Esophagus (tissue), 2 donors: ENCODE measurements at regions not wholly inside any gene's neighbourhood (a gene's known extent, or its start where the extent isn't known, plus 50 kb on each side); places are given as distances from the start of the nearest gene placed in this dataset.

Source experiments
- H3K27ac ChIP-seq, 2 donors: one replicate each; pipeline ENCODE4 v1.5.1; 2013; ENCODE audit warnings: low read depth in 2 of 2, mild to moderate bottlenecking in 2 of 2, inconsistent platforms in 1 of 2, low read length in 1 of 2, moderate library complexity in 1 of 2
- H3K27me3 ChIP-seq, 2 donors: one replicate each; pipeline ENCODE4 v1.6.1; 2013; ENCODE audit warnings: low read length in 2 of 2, control low read depth in 1 of 2, mild to moderate bottlenecking in 1 of 2; ENCODE audit not compliant: insufficient read depth in 2 of 2, control insufficient read depth in 1 of 2
- H3K36me3 ChIP-seq, 2 donors: one replicate each; pipeline ENCODE4 v1.6.1; 2013; ENCODE audit warnings: low read length in 1 of 2; ENCODE audit not compliant: control insufficient read depth in 2 of 2, insufficient read depth in 2 of 2
- H3K4me1 ChIP-seq, 2 donors: one replicate each; pipeline ENCODE4 v1.6.1; 2013; ENCODE audit warnings: low read length in 1 of 2; ENCODE audit not compliant: control insufficient read depth in 2 of 2, insufficient read depth in 2 of 2
- H3K4me3 ChIP-seq, 2 donors: one replicate each; pipeline ENCODE4 v1.5.1; 2013; ENCODE audit warnings: low read length in 2 of 2, mild to moderate bottlenecking in 2 of 2, low read depth in 1 of 2, moderate library complexity in 1 of 2
- H3K9me3 ChIP-seq, 2 donors: one replicate each; pipeline ENCODE4 v1.6.1; 2013; ENCODE audit warnings: mild to moderate bottlenecking in 2 of 2, low read depth in 1 of 2, low read length in 1 of 2, moderate library complexity in 1 of 2; ENCODE audit not compliant: control insufficient read depth in 2 of 2, insufficient read depth in 1 of 2
- WGBS, 2 donors: extraction: QIAGEN DNeasy Blood & Tissue Kit; methylation state at CpG; one replicate each; pipeline ENCODE4 v1.1.7; 2013; 5-methylcytosine and 5-hydroxymethylcytosine counted together
- donor health status: healthy with polysubstance abuse.
- donor health status: Bipolar disorder and iron deficiency.

GRCh38 chr11:122028036-122028435 lies 88.0 kb downstream of the BLID start:
- peaks cover 0 to 2% of the 10 kb centered on the region in 2 donors for H3K9me3 ChIP-seq
- H3K36me3 ChIP-seq = no peaks in the 10 kb centered on the region
- WGBS, 2 donors = 92 to 93% methylated on average over 2 of the region's 2 CpGs
- H3K27me3 ChIP-seq = no peaks in the 10 kb centered on the region
- no peak overlapping the region for H3K27ac ChIP-seq
- H3K4me1 ChIP-seq = no peaks in the 10 kb centered on the region
- no peak overlapping the region for H3K4me3 ChIP-seq

DNA sequence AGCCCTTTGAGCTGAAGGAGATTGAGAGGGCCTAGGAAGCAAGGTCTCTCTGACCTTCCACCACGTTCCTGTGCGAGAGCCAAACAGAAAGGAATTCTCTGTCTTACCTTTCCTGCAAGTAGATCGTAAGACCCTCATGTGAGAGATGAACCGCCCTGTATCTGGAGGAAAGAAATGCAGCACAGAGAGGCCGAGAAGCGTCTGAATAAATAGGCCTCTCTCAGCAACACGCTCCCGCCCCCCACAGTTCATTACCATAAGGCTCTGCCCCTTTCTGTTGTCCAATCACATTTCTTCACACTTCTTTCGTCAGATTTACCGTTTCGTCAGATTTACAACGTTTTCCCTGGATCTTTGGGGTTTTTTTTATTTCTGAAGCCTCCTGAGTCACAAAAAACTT lies 90.3 kb downstream of the BLID start:
- WGBS, 2 donors = 89 to 93% methylated on average over 12 of the region's 12 CpGs
- no peaks in the 10 kb centered on the region for H3K36me3 ChIP-seq
- H3K9me3 ChIP-seq = peaks cover 0 to 2% of the 10 kb centered on the region in 2 donors
- H3K27ac ChIP-seq = no peak overlapping the region
- H3K4me1 ChIP-seq = no peaks in the 10 kb centered on the region
- no peaks in the 10 kb centered on the region for H3K27me3 ChIP-seq
- no peak overlapping the region for H3K4me3 ChIP-seq

GRCh38 chr11:122024278-122024677 lies 91.7 kb downstream of the BLID start:
- Histone ChIP-seq H3K9me3 (no peaks in the 10 kb centered on the region), H3K27me3 (no peaks in the 10 kb centered on the region), H3K4me1 (no peaks in the 10 kb centered on the region), H3K4me3 (no peak overlapping the region), H3K27ac (no peak overlapping the region), H3K36me3 (no peaks in the 10 kb centered on the region)
- 61 to 63% methylated on average over 3 of the region's 3 CpGs for WGBS, 2 donors

GRCh38 chr11:122023614-122024250 lies 92.3 kb downstream of the BLID start:
- 84 to 85% methylated on average over 8 of the region's 8 CpGs for WGBS, 2 donors
- no peaks in the 10 kb centered on the region for H3K9me3 ChIP-seq
- no peaks in the 10 kb centered on the region for H3K4me1 ChIP-seq
- no peak overlapping the region for H3K4me3 ChIP-seq
- H3K27ac ChIP-seq = no peak overlapping the region
- H3K36me3 ChIP-seq = no peaks in the 10 kb centered on the region
- no peaks in the 10 kb centered on the region for H3K27me3 ChIP-seq

GRCh38 chr11:122022646-122023045 lies 93.4 kb downstream of the BLID start:
- Histone ChIP-seq H3K4me3 (no peak overlapping the region), H3K27me3 (no peaks in the 10 kb centered on the region), H3K4me1 (no peaks in the 10 kb centered on the region), H3K36me3 (no peaks in the 10 kb centered on the region), H3K27ac (no peak overlapping the region), H3K9me3 (no peaks in the 10 kb centered on the region)
- 92 to 94% methylated on average over 6 of the region's 6 CpGs for WGBS, 2 donors

- Histone ChIP-seq H3K9me3 (no peaks in the 10 kb centered on the region), H3K4me1 (no peaks in the 10 kb centered on the region), H3K27me3 (no peaks in the 10 kb centered on the region), H3K36me3 (no peaks in the 10 kb centered on the region), H3K4me3 (no peak overlapping the region), H3K27ac (no peak overlapping the region)
- 53 to 62% methylated on average over 2 of the region's 2 CpGs for WGBS, 2 donors
Observed at GRCh38 chr11:122020902-122021301, 95.1 kb downstream of the BLID start.

GRCh38 chr11:122019908-122020694 lies 95.9 kb downstream of the BLID start:
- H3K27me3 ChIP-seq = no peaks in the 10 kb centered on the region
- H3K9me3 ChIP-seq = no peaks in the 10 kb centered on the region
- H3K4me1 ChIP-seq = no peaks in the 10 kb centered on the region
- H3K27ac ChIP-seq = no peak overlapping the region
- WGBS, 2 donors = 90 to 93% methylated on average over 3 of the region's 3 CpGs
- no peaks in the 10 kb centered on the region for H3K36me3 ChIP-seq
- H3K4me3 ChIP-seq = no peak overlapping the region

DNA sequence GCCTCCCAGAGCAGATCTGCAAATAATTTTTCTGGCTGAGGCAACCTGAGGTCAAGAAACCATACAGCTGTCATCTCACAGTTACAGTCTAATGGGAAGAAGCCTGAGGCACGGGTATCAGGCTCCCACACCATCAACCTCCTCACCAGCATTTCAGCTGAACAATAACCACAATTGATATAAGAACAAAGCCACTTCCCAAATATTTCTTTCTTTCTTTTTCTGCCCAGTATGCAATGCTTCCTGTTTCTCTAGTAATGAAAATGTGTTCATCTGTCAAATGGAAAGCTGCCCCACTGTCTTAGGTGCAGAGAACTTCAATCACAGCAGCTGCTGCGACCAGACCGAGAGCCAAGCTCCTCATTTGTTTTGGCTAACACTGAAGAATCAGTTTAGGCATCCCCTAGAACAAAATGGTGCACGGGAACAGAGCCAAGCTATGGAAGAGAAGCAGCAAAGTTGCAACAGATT lies 108.4 kb downstream of the BLID start:
- H3K27ac ChIP-seq = no peak overlapping the region

GRCh38 chr11:122004446-122004845 lies 111.6 kb downstream of the BLID start:
- H3K27ac ChIP-seq = no peak overlapping the region
- no peaks in the 10 kb centered on the region for H3K36me3 ChIP-seq
- H3K4me1 ChIP-seq = no peaks in the 10 kb centered on the region
- no peaks in the 10 kb centered on the region for H3K27me3 ChIP-seq
- 90 to 98% methylated on average over 1 of the region's 1 CpG for WGBS, 2 donors
- H3K4me3 ChIP-seq = no peak overlapping the region
- H3K9me3 ChIP-seq = no peaks in the 10 kb centered on the region

More for the DNA sequence above, 108.4 kb downstream of the BLID start:
- H3K4me1 ChIP-seq = no peaks in the 10 kb centered on the region
- WGBS, 2 donors = 26 to 28% methylated on average over 4 of the region's 4 CpGs
- no peak overlapping the region for H3K4me3 ChIP-seq
- H3K9me3 ChIP-seq = no peaks in the 10 kb centered on the region
- no peaks in the 10 kb centered on the region for H3K36me3 ChIP-seq
- H3K27me3 ChIP-seq = no peaks in the 10 kb centered on the region

DNA sequence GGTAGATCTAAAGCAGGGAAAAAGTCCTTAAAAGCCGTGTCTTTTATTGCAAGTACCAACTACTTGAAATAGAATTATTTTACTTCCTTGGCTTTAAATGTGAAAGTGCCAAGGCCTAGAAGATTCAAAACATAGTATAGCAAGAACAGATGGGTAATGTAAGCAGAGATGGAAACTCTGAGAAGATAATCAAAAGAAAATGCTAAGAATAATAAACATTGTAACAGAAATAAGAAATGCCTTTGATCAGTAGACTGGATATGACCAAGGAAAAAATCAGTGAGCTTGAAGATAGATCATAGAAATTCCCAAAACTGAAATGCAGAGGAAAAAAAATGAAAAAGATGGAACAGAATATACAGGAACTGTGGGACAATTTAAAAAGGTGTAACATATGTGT lies 113.1 kb downstream of the BLID start:
- Histone ChIP-seq H3K27me3 (no peaks in the 10 kb centered on the region), H3K36me3 (no peaks in the 10 kb centered on the region), H3K4me1 (no peaks in the 10 kb centered on the region), H3K27ac (no peak overlapping the region), H3K9me3 (no peaks in the 10 kb centered on the region), H3K4me3 (no peak overlapping the region)
- WGBS, 2 donors = 36 to 49% methylated on average over 1 of the region's 1 CpG
